Type B pancreatic cell (in vitro differentiated cells): ENCODE measurements at regions not wholly inside any gene's neighbourhood (a gene's known extent, or its start where the extent isn't known, plus 50 kb on each side); places are given as distances from the start of the nearest gene placed in this dataset.

ENCODE experiments used
- DNase-seq: peaks from one replicate; pipeline ENCODE4 v3.0.0; 2021; ENCODE audit warnings: mixed read lengths; ENCODE audit not compliant: unreplicated experiment; ENCODE audit errors: extremely low spot score
- H3K27ac Mint-ChIP-seq: 2 replicates; pipeline ENCODE4 v1.8.0; 2021; ENCODE audit warnings: mild to moderate bottlenecking, mixed read lengths
- H3K27me3 Mint-ChIP-seq: 2 replicates; pipeline ENCODE4 v1.8.0; 2021; ENCODE audit warnings: mixed read lengths
- H3K36me3 Mint-ChIP-seq: 2 replicates; pipeline ENCODE4 v1.8.0; 2021; ENCODE audit warnings: mixed read lengths
- H3K4me1 Mint-ChIP-seq: one replicate; pipeline ENCODE4 v1.8.0; 2021; ENCODE audit warnings: mixed read lengths; ENCODE audit not compliant: unreplicated experiment
- H3K4me3 Mint-ChIP-seq: 2 replicates; pipeline ENCODE4 v1.8.0; 2021; ENCODE audit warnings: mild to moderate bottlenecking, mixed read lengths
- H3K9me3 Mint-ChIP-seq: 2 replicates; pipeline ENCODE4 v1.8.0; 2021; ENCODE audit warnings: mixed read lengths
- CTCF ChIP-seq: fragments of 200-600 bp; sonication (generic); conservative IDR thresholded peaks from 2 replicates; pipeline ENCODE4 v1.5.0; 2021; ENCODE audit warnings: antibody characterized with exemption, mild to moderate bottlenecking

- Mint-ChIP-seq H3K4me1 (peaks cover 7% of the 10 kb centered on the region), H3K27me3 (peaks cover 3% of the 10 kb centered on the region), H3K36me3 (no peaks in the 10 kb centered on the region), H3K9me3 (no peaks in the 10 kb centered on the region), H3K27ac (no peak overlapping the region), H3K4me3 (no peak overlapping the region)
- TF ChIP-seq CTCF = no peak
- no peak for DNase-seq
These were observed 1676.7 kb upstream of the TENM3 start for GRCh38 chr4:180566492-180566891.

GRCh38 chr4:180567080-180567479 is 1676.1 kb upstream of the TENM3 start:
- no peaks in the 10 kb centered on the region for H3K9me3 Mint-ChIP-seq
- no peak overlapping the region for H3K4me3 Mint-ChIP-seq
- peaks cover 7% of the 10 kb centered on the region for H3K4me1 Mint-ChIP-seq
- peaks cover 3% of the 10 kb centered on the region for H3K27me3 Mint-ChIP-seq
- no peak for DNase-seq
- H3K27ac Mint-ChIP-seq = no peak overlapping the region
- TF ChIP-seq CTCF = no peak
- H3K36me3 Mint-ChIP-seq = no peaks in the 10 kb centered on the region

- Mint-ChIP-seq H3K4me1 (no peaks in the 10 kb centered on the region), H3K4me3 (no peak overlapping the region), H3K9me3 (no peaks in the 10 kb centered on the region), H3K27ac (no peak overlapping the region), H3K36me3 (no peaks in the 10 kb centered on the region), H3K27me3 (peaks cover 6% of the 10 kb centered on the region)
- TF ChIP-seq CTCF = no peak
- DNase-seq = no peak
These were observed 1671.6 kb upstream of the TENM3 start for GRCh38 chr4:180571516-180572055.

GRCh38 chr4:180578175-180578574 is 1665.0 kb upstream of the TENM3 start:
- peaks cover 10% of the 10 kb centered on the region for H3K4me1 Mint-ChIP-seq
- no peak for DNase-seq
- H3K27me3 Mint-ChIP-seq = peaks cover 3% of the 10 kb centered on the region
- no peak for TF ChIP-seq CTCF
- H3K9me3 Mint-ChIP-seq = no peaks in the 10 kb centered on the region
- H3K27ac Mint-ChIP-seq = no peak overlapping the region
- no peak overlapping the region for H3K4me3 Mint-ChIP-seq
- H3K36me3 Mint-ChIP-seq = no peaks in the 10 kb centered on the region

GRCh38 chr4:180581061-180581460 is 1662.1 kb upstream of the TENM3 start:
- Mint-ChIP-seq H3K4me3 (no peak overlapping the region), H3K9me3 (no peaks in the 10 kb centered on the region)

More at GRCh38 chr4:180581061-180581460, 1662.1 kb upstream of the TENM3 start:
- no peak for TF ChIP-seq CTCF
- H3K4me1 Mint-ChIP-seq = peaks cover 10% of the 10 kb centered on the region
- no peak overlapping the region for H3K27ac Mint-ChIP-seq
- no peak for DNase-seq
- no peaks in the 10 kb centered on the region for H3K36me3 Mint-ChIP-seq
- H3K27me3 Mint-ChIP-seq = peaks cover 3% of the 10 kb centered on the region
